Right atrium auricular region (tissue), 2 donors: ENCODE measurements at regions not wholly inside any gene's neighbourhood (a gene's known extent, or its start where the extent isn't known, plus 50 kb on each side); places are given as distances from the start of the nearest gene placed in this dataset.
"Not testable (repeated sequence)": the region's sequence is repeated elsewhere in the genome, so short reads cannot be mapped to it uniquely, and the experiment has no call there.

Experiments used
- DNase-seq: peaks from one replicate; pipeline ENCODE4 v3.0.0-alpha.2; 2019; ENCODE audit warnings: low spot score
- H3K27ac ChIP-seq, 2 donors: fragments of 200-600 bp; sonication (generic); 1 replicate in 1 of 2; 2 replicates in 1 of 2; pipeline ENCODE4 v1.5.1; 2016 to 2019
- H3K27me3 ChIP-seq, 2 donors: fragments of 200-600 bp; sonication (generic); one replicate each; pipeline versions ENCODE4 v1.5.1 to v1.6.0; 2017 to 2019
- H3K36me3 ChIP-seq: fragments of 200-600 bp; sonication (generic); one replicate; pipeline ENCODE4 v1.5.1; 2016
- H3K4me1 ChIP-seq, 2 donors: fragments of 200-600 bp; sonication (generic); one replicate each; pipeline versions ENCODE4 v1.5.1 to v1.6.0; 2017 to 2019
- H3K4me3 ChIP-seq, 2 donors: fragments of 200-600 bp; sonication (generic); 1 replicate in 1 of 2; 2 replicates in 1 of 2; pipeline ENCODE4 v1.5.1; 2017 to 2019; ENCODE audit warnings: mild to moderate bottlenecking in 1 of 2, moderate library complexity in 1 of 2
- H3K9me3 ChIP-seq, 2 donors: fragments of 200-600 bp; sonication (generic); one replicate each; pipeline ENCODE4 v1.5.1; 2019
- TF ChIP-seq, protein P1 (sequence below), 2 donors: fragments of 200-600 bp; sonication (generic); IDR thresholded peaks; one replicate each; pipeline ENCODE4 v1.5.1; 2019; ENCODE audit warnings: antibody characterized with exemption in 2 of 2

DNA sequence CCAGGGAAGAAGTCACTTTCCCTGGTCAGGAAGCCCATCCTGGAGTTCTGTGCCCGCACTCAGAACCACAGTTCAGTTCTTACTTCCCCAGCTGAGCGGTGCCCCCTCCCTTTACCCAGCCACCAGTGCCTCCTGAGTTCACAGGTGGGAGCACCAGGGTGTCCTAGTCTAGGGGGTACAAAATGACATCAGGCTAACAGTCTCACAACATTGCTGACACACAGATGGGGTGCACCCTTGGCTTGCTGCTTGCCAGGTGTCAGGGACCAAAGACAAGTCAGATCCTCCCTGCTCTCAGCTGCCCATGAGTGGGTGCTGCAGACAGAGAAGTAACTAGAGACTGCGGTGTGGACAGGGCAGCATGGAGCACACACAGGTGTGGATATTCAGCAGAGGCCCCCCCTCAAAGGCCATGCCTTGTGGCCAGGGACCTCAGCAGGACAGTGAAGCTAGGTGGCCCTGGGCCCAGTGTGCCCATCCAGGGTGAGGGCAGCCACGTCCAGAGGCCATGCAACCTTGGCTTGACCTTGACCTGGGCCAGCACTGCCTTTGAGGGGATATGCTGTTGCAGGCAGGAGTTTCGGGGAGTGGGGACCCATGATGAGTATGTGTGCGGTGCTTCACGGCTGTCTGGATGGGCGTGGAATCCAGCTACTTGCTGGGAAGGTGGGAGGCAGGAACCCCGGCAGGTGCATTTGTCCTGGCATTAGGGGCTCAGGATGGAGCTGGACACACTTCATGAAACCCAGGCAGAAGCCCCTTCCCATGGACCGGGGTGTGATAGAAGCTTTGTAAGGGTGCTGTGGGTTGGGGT, 110.4 kb upstream of the FRMD1 start:
- Histone ChIP-seq H3K9me3 (no peaks in the 10 kb centered on the region), H3K27me3 (no peaks in the 10 kb centered on the region), H3K36me3 (no peaks in the 10 kb centered on the region), H3K27ac (no peak overlapping the region), H3K4me3 (no peak overlapping the region), H3K4me1 (no peaks in the 10 kb centered on the region)
- TF ChIP-seq, protein P1, sequence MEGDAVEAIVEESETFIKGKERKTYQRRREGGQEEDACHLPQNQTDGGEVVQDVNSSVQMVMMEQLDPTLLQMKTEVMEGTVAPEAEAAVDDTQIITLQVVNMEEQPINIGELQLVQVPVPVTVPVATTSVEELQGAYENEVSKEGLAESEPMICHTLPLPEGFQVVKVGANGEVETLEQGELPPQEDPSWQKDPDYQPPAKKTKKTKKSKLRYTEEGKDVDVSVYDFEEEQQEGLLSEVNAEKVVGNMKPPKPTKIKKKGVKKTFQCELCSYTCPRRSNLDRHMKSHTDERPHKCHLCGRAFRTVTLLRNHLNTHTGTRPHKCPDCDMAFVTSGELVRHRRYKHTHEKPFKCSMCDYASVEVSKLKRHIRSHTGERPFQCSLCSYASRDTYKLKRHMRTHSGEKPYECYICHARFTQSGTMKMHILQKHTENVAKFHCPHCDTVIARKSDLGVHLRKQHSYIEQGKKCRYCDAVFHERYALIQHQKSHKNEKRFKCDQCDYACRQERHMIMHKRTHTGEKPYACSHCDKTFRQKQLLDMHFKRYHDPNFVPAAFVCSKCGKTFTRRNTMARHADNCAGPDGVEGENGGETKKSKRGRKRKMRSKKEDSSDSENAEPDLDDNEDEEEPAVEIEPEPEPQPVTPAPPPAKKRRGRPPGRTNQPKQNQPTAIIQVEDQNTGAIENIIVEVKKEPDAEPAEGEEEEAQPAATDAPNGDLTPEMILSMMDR (IDR thresholded peaks at IDR 0.05): no peak
- no peak for DNase-seq

DNA sequence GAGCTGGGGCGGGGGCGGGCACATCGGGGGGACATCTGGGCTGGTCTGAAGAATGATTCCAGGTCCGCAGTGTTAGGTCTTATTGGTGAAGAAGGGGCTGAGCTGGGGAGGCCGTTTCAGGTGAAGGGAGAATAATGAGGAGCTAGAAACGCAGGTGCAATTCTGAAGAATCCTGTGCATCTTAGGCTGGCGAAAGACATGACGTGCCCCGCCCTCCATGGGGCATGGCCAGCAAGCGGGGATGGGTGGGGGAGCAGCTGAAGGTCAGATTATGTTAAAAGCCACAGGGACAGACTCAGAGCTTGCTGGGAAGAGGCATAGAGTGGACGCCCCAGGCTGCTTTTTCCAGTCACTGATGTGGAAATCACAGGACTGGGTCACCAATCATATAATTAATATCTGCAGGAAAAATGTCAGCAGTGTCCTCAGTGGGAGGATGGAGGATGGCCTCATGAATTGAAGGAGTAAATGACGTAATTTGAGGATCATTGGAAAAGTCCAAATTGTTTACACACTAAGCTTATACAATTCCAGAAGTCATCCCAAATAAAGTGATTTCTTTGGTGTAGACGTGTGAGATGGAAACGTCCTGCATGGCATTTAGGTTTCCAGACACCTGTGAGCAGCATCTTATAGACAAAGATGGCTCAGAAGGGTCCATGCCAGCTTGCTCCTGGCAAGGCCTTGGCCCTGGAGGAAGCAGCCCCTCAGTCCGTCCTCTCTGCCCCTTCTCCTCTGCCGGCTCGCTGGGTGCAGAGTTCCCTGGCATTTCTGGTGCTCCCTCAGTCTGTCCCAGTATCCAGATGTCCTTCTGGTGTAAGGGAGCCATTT, 109.6 kb upstream of the FRMD1 start:
- H3K4me1 ChIP-seq: no peaks in the 10 kb centered on the region
- no peaks in the 10 kb centered on the region for H3K9me3 ChIP-seq
- H3K27ac ChIP-seq: no peak overlapping the region
- no peaks in the 10 kb centered on the region for H3K27me3 ChIP-seq
- no peaks in the 10 kb centered on the region for H3K36me3 ChIP-seq
- TF ChIP-seq, protein P1 (IDR thresholded peaks at IDR 0.05): no peak
- no peak for DNase-seq
- no peak overlapping the region for H3K4me3 ChIP-seq

DNA sequence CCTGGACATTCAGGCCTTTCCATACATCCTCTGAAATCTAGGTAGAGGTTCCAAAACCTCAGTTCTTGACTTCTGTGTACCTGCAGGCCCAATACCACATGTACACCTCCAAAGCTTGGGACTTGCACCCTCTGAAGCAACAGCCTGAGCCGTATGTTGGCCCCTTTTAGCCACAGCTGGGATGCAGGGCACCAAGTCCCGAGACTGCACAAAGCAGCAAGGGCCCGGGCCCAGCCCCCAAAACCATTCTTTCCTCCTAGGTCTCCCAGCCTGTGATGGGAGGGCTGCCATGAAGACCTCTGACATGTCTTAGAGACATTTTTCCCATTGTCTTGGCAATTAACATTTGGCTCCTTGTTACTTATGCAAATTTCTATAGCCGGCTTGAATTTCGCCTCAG, 107.4 kb upstream of the FRMD1 start:
- Histone ChIP-seq H3K36me3 (no peaks in the 10 kb centered on the region), H3K27me3 (no peaks in the 10 kb centered on the region), H3K4me1 (no peaks in the 10 kb centered on the region), H3K4me3 (no peak overlapping the region), H3K9me3 (no peaks in the 10 kb centered on the region), H3K27ac (no peak overlapping the region)
- DNase-seq: no peak
- TF ChIP-seq, protein P1 (IDR thresholded peaks at IDR 0.05): no peak

DNA sequence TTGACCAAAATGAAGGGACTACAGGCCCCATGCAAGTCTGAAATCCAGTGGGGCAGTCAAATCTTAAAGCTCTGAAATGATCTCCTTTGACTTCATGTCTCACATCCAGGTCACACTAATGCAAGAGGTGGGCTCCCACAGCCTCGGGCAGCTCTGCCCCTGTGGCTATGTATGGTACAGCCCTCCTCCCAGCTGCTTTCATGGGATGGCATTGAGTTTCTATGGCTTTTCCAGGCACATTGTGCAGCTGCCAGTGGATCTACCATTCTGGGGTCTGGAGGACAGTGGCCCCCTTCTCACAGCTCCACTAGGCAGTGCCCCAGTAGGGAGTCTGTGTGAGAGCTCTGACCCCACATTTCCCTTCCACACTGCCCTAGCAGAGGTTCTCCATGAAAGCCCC, 107.0 kb upstream of the FRMD1 start:
- DNase-seq, H3K4me3 ChIP-seq, H3K4me1 ChIP-seq, H3K27ac ChIP-seq, H3K36me3 ChIP-seq, H3K27me3 ChIP-seq, H3K9me3 ChIP-seq: not testable (repeated sequence)

DNA sequence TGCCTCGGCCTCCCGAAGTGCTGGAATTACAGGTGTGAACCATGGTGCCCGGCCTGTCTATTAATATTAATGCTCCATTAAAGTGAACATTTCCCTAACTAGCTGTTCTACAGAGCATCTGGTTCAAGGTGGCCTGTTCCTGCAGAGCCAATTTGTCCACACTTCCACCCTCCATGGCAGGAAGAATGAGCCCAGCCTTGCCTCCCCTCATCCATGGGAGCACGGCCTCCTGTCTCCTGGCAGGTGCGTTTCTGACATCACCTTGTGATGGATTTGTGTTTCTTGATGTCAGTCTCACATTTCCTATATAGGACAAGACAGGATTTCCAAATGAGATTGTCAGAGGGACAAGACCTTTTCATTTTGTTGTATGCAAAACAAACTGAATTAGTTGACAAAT, 105.7 kb upstream of the FRMD1 start:
- DNase-seq: no peak
- TF ChIP-seq, protein P1 (IDR thresholded peaks at IDR 0.05): no peak
- no peaks in the 10 kb centered on the region for H3K27me3 ChIP-seq
- H3K36me3 ChIP-seq: no peaks in the 10 kb centered on the region
- H3K27ac ChIP-seq: no peak overlapping the region
- H3K4me1 ChIP-seq: no peaks in the 10 kb centered on the region
- no peaks in the 10 kb centered on the region for H3K9me3 ChIP-seq
- no peak overlapping the region for H3K4me3 ChIP-seq

DNA sequence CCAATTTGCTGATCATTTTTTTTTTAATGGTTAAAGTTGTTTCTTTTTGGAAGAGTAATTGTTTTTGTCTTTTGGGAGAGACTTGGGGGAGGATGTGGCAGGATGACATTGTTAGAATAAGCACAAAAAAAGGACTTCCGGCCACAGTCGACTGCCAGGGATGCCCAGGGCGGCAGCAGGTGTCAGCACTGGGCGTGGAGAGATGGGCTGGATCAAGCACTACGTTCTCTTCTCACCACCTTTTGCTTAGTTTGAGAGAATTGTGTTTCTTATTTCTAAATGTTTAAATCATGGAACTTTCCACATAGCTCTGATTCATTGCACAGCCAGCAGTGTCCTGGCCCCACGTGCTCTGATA, 104.6 kb upstream of the FRMD1 start:
- TF ChIP-seq, protein P1 (IDR thresholded peaks at IDR 0.05): no peak
- Histone ChIP-seq H3K4me3 (no peak overlapping the region), H3K27me3 (no peaks in the 10 kb centered on the region), H3K9me3 (no peaks in the 10 kb centered on the region), H3K4me1 (no peaks in the 10 kb centered on the region), H3K36me3 (no peaks in the 10 kb centered on the region), H3K27ac (no peak overlapping the region)
- no peak for DNase-seq
